Transverse colon (tissue), 4 donors: ENCODE measurements at regions not wholly inside any gene's neighbourhood (a gene's known extent, or its start where the extent isn't known, plus 50 kb on each side); places are given as distances from the start of the nearest gene placed in this dataset.

ENCODE experiments used
- DNase-seq: peaks from one replicate; pipeline ENCODE4 v3.0.0-alpha.2; 2019
- H3K27ac ChIP-seq, 4 donors: fragments of 200-600 bp; sonication (generic); 2 replicates each; pipeline ENCODE4 v1.5.1; 2016 to 2018; ENCODE audit warnings: inconsistent platforms in 4 of 4
- H3K27me3 ChIP-seq: fragments of 200-600 bp; sonication (generic); 2 replicates; pipeline ENCODE4 v1.5.1; 2017; ENCODE audit warnings: inconsistent platforms
- H3K36me3 ChIP-seq, 4 donors: fragments of 200-600 bp; sonication (generic); 2 replicates each; pipeline ENCODE4 v1.5.1; 2017 to 2019; ENCODE audit warnings: inconsistent platforms in 4 of 4
- H3K4me1 ChIP-seq, 4 donors: fragments of 200-600 bp; sonication (generic); 2 replicates each; pipeline ENCODE4 v1.5.1; 2017 to 2020; ENCODE audit warnings: inconsistent platforms in 4 of 4
- H3K4me3 ChIP-seq, 4 donors: fragments of 200-600 bp; sonication (generic); 1 replicate in 1 of 4; 2 replicates in 3 of 4; pipeline versions ENCODE4 v1.5.1 to v1.6.1; 2017 to 2019; ENCODE audit warnings: inconsistent platforms in 4 of 4
- H3K9me3 ChIP-seq, 2 donors: fragments of 200-600 bp; sonication (generic); 2 replicates each; pipeline ENCODE4 v1.5.1; 2017 to 2019; ENCODE audit warnings: inconsistent platforms in 2 of 2
- EP300 ChIP-seq: sonication (generic); formaldehyde crosslinking; IDR thresholded peaks from one replicate; pipeline ENCODE4 v1.6.1; 2017; ENCODE audit warnings: antibody characterized with exemption, low read depth
- POLR2A ChIP-seq: fragments of 450-650 bp; IDR thresholded peaks from one replicate; pipeline ENCODE4 v1.6.1; 2016; ENCODE audit warnings: antibody characterized with exemption, mild to moderate bottlenecking, moderate library complexity
- POLR2AphosphoS5 ChIP-seq, 3 donors: sonication (generic); formaldehyde crosslinking; IDR thresholded peaks; one replicate each; pipeline ENCODE4 v1.6.1; 2016; ENCODE audit warnings: antibody characterized with exemption in 3 of 3
- WGBS, 2 donors: methylation state at CpG; one replicate each; pipeline ENCODE4 v1.1.5; 2018; ENCODE audit warnings: low coverage in 1 of 2; 5-methylcytosine and 5-hydroxymethylcytosine counted together
- in situ Hi-C, 4 donors: fragments of 200-750 bp; cut with MboI; loops; one replicate each; pipeline versions ENCODE4 v1.15.0 to v1.15.1; 2017; ENCODE audit warnings: low sequenced_read_pairs in 3 of 4, low pct_ligation_motif_present in 1 of 4, low pct_unique_long_range_greater_than_20kb in 1 of 4
- intact Hi-C: fragments of 100-400 bp; cut with DNase I; formaldehyde crosslinking; loops from one replicate; pipeline ENCODE4 v1.15.1; 2023; ENCODE audit warnings: low total_unique reads
- TF ChIP-seq, protein P1 (sequence below), 5 experiments: fragments of 200-600 bp in 3 of 5; fragments of 450-650 bp in 2 of 5; sonication (generic) in 3 of 5; IDR thresholded peaks; 1 replicate in 2 of 5; 2 replicates in 3 of 5; pipeline ENCODE4 v1.5.1; 2016 to 2017; ENCODE audit warnings: antibody characterized with exemption in 5 of 5, inconsistent platforms in 3 of 5, mild to moderate bottlenecking in 2 of 5, moderate library complexity in 1 of 5

GRCh38 chr2:122747670-122748069 is 992.2 kb downstream of the TSN start:
- no peak overlapping the region for H3K4me3 ChIP-seq
- TF ChIP-seq POLR2AphosphoS5 (IDR thresholded peaks at IDR 0.05) = no peak
- TF ChIP-seq, protein P1, sequence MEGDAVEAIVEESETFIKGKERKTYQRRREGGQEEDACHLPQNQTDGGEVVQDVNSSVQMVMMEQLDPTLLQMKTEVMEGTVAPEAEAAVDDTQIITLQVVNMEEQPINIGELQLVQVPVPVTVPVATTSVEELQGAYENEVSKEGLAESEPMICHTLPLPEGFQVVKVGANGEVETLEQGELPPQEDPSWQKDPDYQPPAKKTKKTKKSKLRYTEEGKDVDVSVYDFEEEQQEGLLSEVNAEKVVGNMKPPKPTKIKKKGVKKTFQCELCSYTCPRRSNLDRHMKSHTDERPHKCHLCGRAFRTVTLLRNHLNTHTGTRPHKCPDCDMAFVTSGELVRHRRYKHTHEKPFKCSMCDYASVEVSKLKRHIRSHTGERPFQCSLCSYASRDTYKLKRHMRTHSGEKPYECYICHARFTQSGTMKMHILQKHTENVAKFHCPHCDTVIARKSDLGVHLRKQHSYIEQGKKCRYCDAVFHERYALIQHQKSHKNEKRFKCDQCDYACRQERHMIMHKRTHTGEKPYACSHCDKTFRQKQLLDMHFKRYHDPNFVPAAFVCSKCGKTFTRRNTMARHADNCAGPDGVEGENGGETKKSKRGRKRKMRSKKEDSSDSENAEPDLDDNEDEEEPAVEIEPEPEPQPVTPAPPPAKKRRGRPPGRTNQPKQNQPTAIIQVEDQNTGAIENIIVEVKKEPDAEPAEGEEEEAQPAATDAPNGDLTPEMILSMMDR (IDR thresholded peaks at IDR 0.05) = no peak
- TF ChIP-seq POLR2A = no peak
- TF ChIP-seq EP300 = no peak
- intact Hi-C loops (no loop called here), in situ Hi-C loops (no loop called here)
- 96 to 97% methylated on average over 2 of the region's 2 CpGs for WGBS, 2 donors
- H3K27ac ChIP-seq = no peak overlapping the region
- no peak for DNase-seq
- H3K36me3 ChIP-seq = no peaks in the 10 kb centered on the region
- H3K27me3 ChIP-seq = no peaks in the 10 kb centered on the region
- no peaks in the 10 kb centered on the region for H3K4me1 ChIP-seq
- no peaks in the 10 kb centered on the region for H3K9me3 ChIP-seq

- WGBS, 2 donors = 60 to 71% methylated on average over 4 of the region's 4 CpGs
- no peak overlapping the region for H3K4me3 ChIP-seq
- H3K9me3 ChIP-seq = no peaks in the 10 kb centered on the region
- TF ChIP-seq EP300 = no peak
- TF ChIP-seq, protein P1 (IDR thresholded peaks at IDR 0.05) = no peak
- no peak for TF ChIP-seq POLR2AphosphoS5 (IDR thresholded peaks at IDR 0.05)
- TF ChIP-seq POLR2A = no peak
- H3K27ac ChIP-seq = no peak overlapping the region
- intact Hi-C loops = no loop called here
- no peaks in the 10 kb centered on the region for H3K27me3 ChIP-seq
- no peaks in the 10 kb centered on the region for H3K36me3 ChIP-seq
- DNase-seq = no peak
- in situ Hi-C loops = no loop called here
- H3K4me1 ChIP-seq = no peaks in the 10 kb centered on the region
These were observed 993.1 kb downstream of the TSN start for GRCh38 chr2:122748552-122749011.

DNA sequence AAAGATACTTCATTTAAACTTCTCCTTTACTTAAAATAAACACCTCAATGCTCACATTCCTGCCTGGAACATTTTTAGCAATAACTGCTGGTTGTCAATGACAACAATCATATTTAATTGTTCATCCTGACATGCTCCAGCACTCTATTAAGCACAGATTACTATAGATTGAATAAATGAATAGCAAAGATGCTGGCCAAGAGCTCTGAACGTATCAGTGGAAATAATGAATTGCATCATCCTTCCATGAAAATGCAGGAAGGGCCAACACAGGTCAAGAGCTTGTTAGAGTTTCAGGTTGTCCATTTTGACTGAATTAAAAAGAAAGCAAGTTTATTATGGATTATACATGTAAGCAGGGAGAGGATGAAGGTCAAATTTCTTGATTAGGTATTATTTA is 994.0 kb downstream of the TSN start:
- intact Hi-C loops (no loop called here), in situ Hi-C loops (no loop called here)
- Histone ChIP-seq H3K27me3 (no peaks in the 10 kb centered on the region), H3K4me1 (no peaks in the 10 kb centered on the region), H3K27ac (no peak overlapping the region), H3K36me3 (no peaks in the 10 kb centered on the region), H3K4me3 (no peak overlapping the region), H3K9me3 (no peaks in the 10 kb centered on the region)
- WGBS, 2 donors = 31 to 43% methylated on average over 1 of the region's 1 CpG
- TF ChIP-seq POLR2AphosphoS5 (IDR thresholded peaks at IDR 0.05) (no peak), EP300 (no peak), POLR2A (no peak)
- TF ChIP-seq, protein P1 (IDR thresholded peaks at IDR 0.05) = no peak
- no peak for DNase-seq

DNA sequence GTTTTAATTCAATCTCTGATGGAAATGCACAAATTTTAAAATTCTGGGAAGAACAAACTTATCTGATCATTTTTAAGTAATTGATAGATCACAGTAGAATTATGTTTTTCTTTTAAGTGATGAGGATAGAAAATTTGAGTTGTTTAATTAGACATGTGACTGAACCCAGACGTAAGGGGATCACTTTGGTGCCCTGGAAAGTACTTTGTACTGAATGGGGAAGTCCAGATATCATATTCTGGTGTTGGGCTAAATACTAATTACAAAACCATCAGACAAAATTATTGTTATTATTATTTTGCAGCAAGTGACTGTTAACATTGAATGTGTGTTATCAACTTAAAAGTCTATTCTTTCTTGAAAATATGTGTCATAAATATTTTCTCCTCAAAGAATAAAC is 994.6 kb downstream of the TSN start:
- Histone ChIP-seq H3K4me1 (no peaks in the 10 kb centered on the region), H3K4me3 (no peak overlapping the region), H3K36me3 (no peaks in the 10 kb centered on the region), H3K27me3 (no peaks in the 10 kb centered on the region), H3K27ac (no peak overlapping the region), H3K9me3 (no peaks in the 10 kb centered on the region)
- no peak for TF ChIP-seq POLR2A
- TF ChIP-seq, protein P1 (IDR thresholded peaks at IDR 0.05) = no peak
- no peak for TF ChIP-seq POLR2AphosphoS5 (IDR thresholded peaks at IDR 0.05)
- TF ChIP-seq EP300 = no peak
- intact Hi-C loops = no loop called here
- DNase-seq = no peak
- WGBS, 2 donors = 67 to 73% methylated on average over 1 of the region's 1 CpG
- in situ Hi-C loops = no loop called here
